ENCODE measurements at regions not wholly inside any gene's neighbourhood (a gene's known extent, or its start where the extent isn't known, plus 50 kb on each side); places are given as distances from the start of the nearest gene placed in this dataset.

DNA sequence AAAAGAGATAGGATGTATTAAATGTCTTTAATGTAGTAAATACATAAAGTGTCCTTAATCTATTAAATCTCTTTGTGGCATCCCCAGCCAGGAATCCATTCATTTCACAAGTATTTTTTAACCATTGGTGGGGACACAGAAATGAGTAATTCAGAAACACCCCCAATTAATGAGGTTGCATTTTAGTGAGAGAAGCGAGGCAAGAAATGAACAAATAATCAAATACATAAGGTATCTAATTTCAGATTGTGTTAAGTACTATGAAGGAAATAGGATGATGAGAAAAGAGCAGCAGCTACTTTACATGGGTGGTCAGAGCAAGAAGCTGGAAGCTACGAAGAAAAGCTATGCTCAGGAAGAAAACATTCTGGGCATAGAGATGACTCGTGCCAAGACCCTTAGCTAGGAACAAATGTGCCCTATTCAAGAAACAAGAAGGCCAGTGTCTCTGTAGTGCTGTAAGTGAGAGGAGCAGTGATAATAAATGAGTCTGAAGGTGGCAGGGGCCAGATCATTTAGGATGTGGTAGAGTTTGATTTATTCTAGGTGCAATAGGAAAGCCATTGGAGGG is 60.5 kb upstream of the IGF1 start:
- Histone ChIP-seq H3K79me2 (ENCODE audit: insufficient read depth, low read length) (no peaks in the 10 kb centered on the region), H2AFZ (ENCODE audit: low read length) (peak overlapping the region; percentile 33), H3K36me3 (ENCODE audit: insufficient read depth, low read length) (no peaks in the 10 kb centered on the region), H3K27ac (ENCODE audit: low read depth, low read length) (peak overlapping the region; percentile 78), H4K20me1 (ENCODE audit: insufficient read depth, low read length) (no peaks in the 10 kb centered on the region), H3K4me2 (ENCODE audit: insufficient read depth, low read length) (no peak overlapping the region), H3K4me1 (ENCODE audit: insufficient read depth, low read length) (peaks cover 30% of the 10 kb centered on the region), H3K4me3 (ENCODE audit: insufficient read depth, low read length) (no peak overlapping the region), H3K9me3 (ENCODE audit: low read depth, low read length) (no peaks in the 10 kb centered on the region), H3K27me3 (ENCODE audit: insufficient read depth, low read length) (no peaks in the 10 kb centered on the region)
- DNase-seq (ENCODE audit: insufficient read length, low spot score, missing footprints): no peak
- TF ChIP-seq CTCF (IDR thresholded peaks at IDR 0.05; ENCODE audit: extremely low read depth, low read depth, low read length): no peak

DNA sequence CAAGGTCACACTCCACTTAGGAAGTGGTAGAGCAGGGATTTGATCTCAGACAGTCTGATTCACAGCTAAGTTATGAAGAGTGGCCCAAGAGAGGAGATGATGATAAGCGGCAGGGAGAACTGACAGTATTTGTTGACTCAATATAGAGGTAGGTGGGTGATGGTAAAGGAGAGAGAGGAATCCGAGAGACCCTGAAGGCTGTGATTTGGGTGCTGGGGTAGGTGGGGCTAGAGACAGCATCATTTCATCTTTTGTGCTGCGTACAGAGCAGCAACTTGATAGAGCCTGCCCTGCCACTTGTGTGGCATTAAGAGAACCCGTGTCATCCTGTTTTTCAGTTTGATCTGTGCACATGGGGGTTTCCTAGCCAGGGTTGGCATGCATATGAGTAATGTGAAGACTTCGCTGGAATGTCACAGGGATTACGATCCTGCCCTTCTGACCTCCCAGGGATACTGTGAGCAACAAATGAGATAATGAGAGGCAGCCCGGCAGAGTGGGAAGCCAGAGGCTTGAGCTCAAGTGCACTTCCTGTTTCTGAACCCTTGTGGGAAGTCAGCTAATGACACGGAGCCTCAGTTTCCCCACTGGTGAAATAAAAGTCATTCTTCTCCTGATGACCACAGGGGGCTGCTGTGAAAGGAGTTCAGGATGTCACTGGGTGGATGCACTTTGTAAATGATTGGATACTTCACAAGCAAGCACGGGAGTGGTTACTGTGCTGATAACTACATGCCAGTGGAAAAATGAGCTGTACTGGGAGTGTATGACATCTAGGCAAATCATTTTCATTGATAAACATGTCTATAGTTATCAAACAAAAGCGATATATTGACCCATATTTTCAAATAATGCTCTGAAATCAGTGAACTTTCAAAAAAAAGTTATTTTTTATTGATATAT is 59.5 kb upstream of the IGF1 start:
- Histone ChIP-seq H4K20me1 (ENCODE audit: insufficient read depth, low read length) (no peaks in the 10 kb centered on the region), H3K4me3 (ENCODE audit: insufficient read depth, low read length) (peak overlapping the region; percentile 6), H3K9me3 (ENCODE audit: low read depth, low read length) (no peaks in the 10 kb centered on the region), H3K4me1 (ENCODE audit: insufficient read depth, low read length) (peaks cover 36% of the 10 kb centered on the region), H3K79me2 (ENCODE audit: insufficient read depth, low read length) (no peaks in the 10 kb centered on the region), H3K36me3 (ENCODE audit: insufficient read depth, low read length) (no peaks in the 10 kb centered on the region), H3K27me3 (ENCODE audit: insufficient read depth, low read length) (no peaks in the 10 kb centered on the region), H3K27ac (ENCODE audit: low read depth, low read length) (peak overlapping the region; percentile 78), H3K4me2 (ENCODE audit: insufficient read depth, low read length) (peak overlapping the region; percentile 67), H2AFZ (ENCODE audit: low read length) (peak overlapping the region; percentile 49)
- DNase-seq (ENCODE audit: insufficient read length, low spot score, missing footprints): peak; percentile 81
- no peak for TF ChIP-seq CTCF (IDR thresholded peaks at IDR 0.05; ENCODE audit: extremely low read depth, low read depth, low read length)

DNA sequence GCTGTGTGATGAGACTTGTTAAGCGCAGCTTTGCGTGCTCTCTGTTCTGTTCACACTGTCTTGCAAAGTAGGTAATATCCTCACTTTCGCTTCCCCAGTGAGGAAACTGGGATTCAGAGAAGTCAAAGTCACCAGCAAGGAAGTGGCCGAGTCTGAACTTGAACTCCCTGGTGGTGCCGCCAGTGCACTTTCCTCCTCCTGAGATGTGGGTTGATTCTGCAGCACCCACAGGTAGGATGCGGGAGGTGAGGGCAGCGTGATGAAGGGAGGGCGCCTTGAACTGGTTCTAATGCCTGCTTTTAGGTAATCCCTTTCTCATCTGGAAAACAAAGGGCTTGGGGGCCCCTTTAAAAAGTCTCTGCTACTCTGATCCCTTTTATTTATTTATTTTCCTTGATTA is 54.9 kb upstream of the IGF1 start:
- no peaks in the 10 kb centered on the region for H3K27me3 ChIP-seq (ENCODE audit: insufficient read depth, low read length)
- no peak overlapping the region for H3K4me2 ChIP-seq (ENCODE audit: insufficient read depth, low read length)
- H2AFZ ChIP-seq (ENCODE audit: low read length): no peak overlapping the region
- TF ChIP-seq CTCF (IDR thresholded peaks at IDR 0.05; ENCODE audit: extremely low read depth, low read depth, low read length): no peak
- H3K4me3 ChIP-seq (ENCODE audit: insufficient read depth, low read length): no peak overlapping the region
- peaks cover 26% of the 10 kb centered on the region for H3K4me1 ChIP-seq (ENCODE audit: insufficient read depth, low read length)
- no peaks in the 10 kb centered on the region for H4K20me1 ChIP-seq (ENCODE audit: insufficient read depth, low read length)
- no peaks in the 10 kb centered on the region for H3K36me3 ChIP-seq (ENCODE audit: insufficient read depth, low read length)
- DNase-seq (ENCODE audit: insufficient read length, low spot score, missing footprints): no peak
- H3K79me2 ChIP-seq (ENCODE audit: insufficient read depth, low read length): no peaks in the 10 kb centered on the region
- peak overlapping the region; percentile 72 for H3K27ac ChIP-seq (ENCODE audit: low read depth, low read length)
- H3K9me3 ChIP-seq (ENCODE audit: low read depth, low read length): no peaks in the 10 kb centered on the region

DNA sequence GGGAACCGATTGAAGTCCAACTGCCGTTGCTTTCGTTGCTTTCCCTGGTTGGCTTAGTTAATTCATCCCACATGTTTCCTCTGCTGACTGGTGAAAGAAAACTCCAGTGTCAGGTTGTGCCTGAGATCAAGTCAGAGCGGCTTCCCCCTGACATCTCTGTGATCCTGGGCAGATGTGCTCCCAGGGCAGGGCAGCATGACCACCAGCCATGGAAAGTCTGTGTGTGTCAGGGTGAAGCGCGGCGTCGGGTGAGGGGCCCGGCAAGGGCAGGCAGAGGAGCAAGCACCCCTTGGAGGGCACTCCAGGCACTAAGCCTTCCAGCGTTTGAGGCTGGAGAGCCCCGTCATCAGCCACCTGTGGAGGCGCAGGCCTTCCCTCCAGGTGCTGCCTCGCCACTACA is 54.5 kb upstream of the IGF1 start:
- peak; percentile 45 for DNase-seq (ENCODE audit: insufficient read length, low spot score, missing footprints)
- H3K79me2 ChIP-seq (ENCODE audit: insufficient read depth, low read length): no peaks in the 10 kb centered on the region
- no peak overlapping the region for H3K4me3 ChIP-seq (ENCODE audit: insufficient read depth, low read length)
- no peaks in the 10 kb centered on the region for H4K20me1 ChIP-seq (ENCODE audit: insufficient read depth, low read length)
- H3K27me3 ChIP-seq (ENCODE audit: insufficient read depth, low read length): no peaks in the 10 kb centered on the region
- TF ChIP-seq CTCF (IDR thresholded peaks at IDR 0.05; ENCODE audit: extremely low read depth, low read depth, low read length): no peak
- H3K4me2 ChIP-seq (ENCODE audit: insufficient read depth, low read length): no peak overlapping the region
- H3K27ac ChIP-seq (ENCODE audit: low read depth, low read length): peak overlapping the region; percentile 72
- peaks cover 22% of the 10 kb centered on the region for H3K4me1 ChIP-seq (ENCODE audit: insufficient read depth, low read length)
- H2AFZ ChIP-seq (ENCODE audit: low read length): peak overlapping the region; percentile 26
- H3K9me3 ChIP-seq (ENCODE audit: low read depth, low read length): no peaks in the 10 kb centered on the region
- no peaks in the 10 kb centered on the region for H3K36me3 ChIP-seq (ENCODE audit: insufficient read depth, low read length)
